CD4-positive, alpha-beta T cell (primary cell): ENCODE measurements at regions not wholly inside any gene's neighbourhood (a gene's known extent, or its start where the extent isn't known, plus 50 kb on each side); places are given as distances from the start of the nearest gene placed in this dataset.

ENCODE experiments used
- ATAC-seq: fragments of 200-7000 bp; cut with Tn5 transposase; one replicate; pipeline ENCODE4 v1.10.0; 2022; ENCODE audit warnings: mild to moderate bottlenecking; ENCODE audit not compliant: poor library complexity
- CTCF ChIA-PET: fragments of 350-600 bp; sonication (Branson Sonifier 250); formaldehyde crosslinking; loops from one replicate; lab custom pipeline; 2021; ENCODE audit warnings: antibody characterized with exemption, inconsistent platforms; lab: Charles Lee
- POLR2A ChIA-PET: fragments of 350-600 bp; sonication (Branson Sonifier 250); formaldehyde crosslinking; loops from one replicate; lab custom pipeline; 2021; ENCODE audit warnings: antibody characterized with exemption, inconsistent platforms; lab: Charles Lee
- DNase-seq, 14 experiments: peaks; one replicate each; pipeline ENCODE4 v3.0.0-alpha.2; 2013 to 2020; ENCODE audit warnings: mixed read lengths in 2 of 14
- H3K27ac ChIP-seq, 2 donors: one replicate each; pipeline versions ENCODE4 v1.5.1 to v1.7.0; 2013; ENCODE audit warnings: low read length in 2 of 2, low read depth in 1 of 2, mild to moderate bottlenecking in 1 of 2
- H3K27me3 ChIP-seq, 2 experiments: 1 replicate in 1 of 2; 2 replicates in 1 of 2; pipeline versions ENCODE4 v1.6.1 to v1.7.0; 2013; ENCODE audit warnings: low read length in 2 of 2, control low read depth in 1 of 2, mild to moderate bottlenecking in 1 of 2, moderate library complexity in 1 of 2; ENCODE audit not compliant: insufficient read depth in 2 of 2, control insufficient read depth in 1 of 2
- H3K36me3 ChIP-seq: one replicate; pipeline ENCODE4 v1.6.1; 2013; ENCODE audit warnings: low read length, control low read depth; ENCODE audit not compliant: insufficient read depth
- H3K4me1 ChIP-seq: one replicate; pipeline ENCODE4 v1.6.1; 2013; ENCODE audit warnings: low read length, control low read depth; ENCODE audit not compliant: insufficient read depth
- H3K4me3 ChIP-seq: one replicate; pipeline ENCODE4 v1.5.1; 2013; ENCODE audit warnings: mild to moderate bottlenecking, low read length, moderate library complexity
- H3K9me3 ChIP-seq, 2 experiments: 1 replicate in 1 of 2; 2 replicates in 1 of 2; pipeline versions ENCODE4 v1.6.1 to v1.7.0; 2013; ENCODE audit warnings: low read length in 2 of 2, mild to moderate bottlenecking in 2 of 2, control low read depth in 1 of 2, moderate library complexity in 1 of 2; ENCODE audit not compliant: control insufficient read depth in 1 of 2, insufficient read depth in 1 of 2
- H3K27ac Mint-ChIP-seq: one replicate; pipeline ENCODE4 v1.8.0; 2020; ENCODE audit warnings: mixed read lengths
- H3K27me3 Mint-ChIP-seq: one replicate; pipeline ENCODE4 v1.8.0; 2021; ENCODE audit warnings: mixed read lengths
- H3K36me3 Mint-ChIP-seq: one replicate; pipeline ENCODE4 v1.8.0; 2021; ENCODE audit warnings: low read depth, mixed read lengths
- H3K4me1 Mint-ChIP-seq: one replicate; pipeline ENCODE4 v1.8.0; 2021; ENCODE audit warnings: low read depth, mixed read lengths
- H3K4me3 Mint-ChIP-seq: one replicate; pipeline ENCODE4 v1.8.0; 2020; ENCODE audit warnings: mild to moderate bottlenecking, mixed read lengths
- H3K9me3 Mint-ChIP-seq: one replicate; pipeline ENCODE4 v1.8.0; 2020; ENCODE audit warnings: mixed read lengths
- CTCF ChIP-seq: fragments of 200-600 bp; IDR thresholded peaks from one replicate; pipeline ENCODE4 v1.8.0; 2022; ENCODE audit warnings: antibody characterized with exemption, mild to moderate bottlenecking
- intact Hi-C, 2 experiments: fragments of 100-400 bp; cut with DNase I in 1 of 2; cut with micrococcal nuclease in 1 of 2; formaldehyde crosslinking; loops; one replicate each; pipeline versions ENCODE4 v1.15.1 to v1.9.0; 2023 to 2025; cut with DNase I, micrococcal nuclease

GRCh38 chrX:20988804-20989203 lies 385.4 kb upstream of the CNKSR2 start:
- no peaks in the 10 kb centered on the region for H3K9me3 Mint-ChIP-seq
- H3K27ac Mint-ChIP-seq, result no peak overlapping the region
- no peaks in the 10 kb centered on the region for H3K4me1 Mint-ChIP-seq
- CTCF ChIA-PET, result no interaction called here
- intact Hi-C loops, result no loop called here
- Histone ChIP-seq H3K27me3 (no peaks in the 10 kb centered on the region), H3K4me3 (no peak overlapping the region), H3K4me1 (no peaks in the 10 kb centered on the region), H3K9me3 (no peaks in the 10 kb centered on the region), H3K27ac (no peak overlapping the region), H3K36me3 (no peaks in the 10 kb centered on the region)
- no peak overlapping the region for H3K4me3 Mint-ChIP-seq
- no peak for TF ChIP-seq CTCF
- no peaks in the 10 kb centered on the region for H3K27me3 Mint-ChIP-seq
- ATAC-seq (no peak), DNase-seq (no peak)
- H3K36me3 Mint-ChIP-seq, result no peaks in the 10 kb centered on the region
- POLR2A ChIA-PET, result no interaction called here

- Mint-ChIP-seq H3K27ac (no peak overlapping the region), H3K27me3 (no peaks in the 10 kb centered on the region), H3K4me3 (no peak overlapping the region), H3K36me3 (no peaks in the 10 kb centered on the region), H3K9me3 (no peaks in the 10 kb centered on the region), H3K4me1 (no peaks in the 10 kb centered on the region)
- no peaks in the 10 kb centered on the region for H3K36me3 ChIP-seq
- intact Hi-C loops, result no loop called here
- no peak overlapping the region for H3K4me3 ChIP-seq
- DNase-seq (no peak), ATAC-seq (no peak)
- CTCF ChIA-PET, result no interaction called here
- no peak overlapping the region for H3K27ac ChIP-seq
- POLR2A ChIA-PET, result no interaction called here
- H3K9me3 ChIP-seq, result no peaks in the 10 kb centered on the region
- no peaks in the 10 kb centered on the region for H3K4me1 ChIP-seq
- H3K27me3 ChIP-seq, result no peaks in the 10 kb centered on the region
- no peak for TF ChIP-seq CTCF
These were observed 386.1 kb upstream of the CNKSR2 start for GRCh38 chrX:20988118-20988517.

GRCh38 chrX:20980426-20980825 lies 393.8 kb upstream of the CNKSR2 start:
- no peaks in the 10 kb centered on the region for H3K27me3 ChIP-seq
- Mint-ChIP-seq H3K36me3 (no peaks in the 10 kb centered on the region), H3K27ac (no peak overlapping the region), H3K27me3 (peaks cover 3% of the 10 kb centered on the region), H3K4me3 (no peak overlapping the region), H3K9me3 (no peaks in the 10 kb centered on the region), H3K4me1 (no peaks in the 10 kb centered on the region)
- ChIA-PET CTCF (no interaction called here), POLR2A (no interaction called here)
- H3K4me1 ChIP-seq, result no peaks in the 10 kb centered on the region
- DNase-seq (no peak), ATAC-seq (no peak)
- H3K4me3 ChIP-seq, result no peak overlapping the region
- H3K36me3 ChIP-seq, result no peaks in the 10 kb centered on the region
- intact Hi-C loops, result no loop called here
- TF ChIP-seq CTCF, result no peak
- H3K9me3 ChIP-seq, result no peaks in the 10 kb centered on the region
- no peak overlapping the region for H3K27ac ChIP-seq
